ENCODE measurements at regions not wholly inside any gene's neighbourhood (a gene's known extent, or its start where the extent isn't known, plus 50 kb on each side); places are given as distances from the start of the nearest gene placed in this dataset.

- TF ChIP-seq GATA3 (IDR thresholded peaks at IDR 0.05; ENCODE audit: low read depth, low read length) (no peak), GATA2 (IDR thresholded peaks at IDR 0.05; ENCODE audit: low read depth, low read length) (no peak)
These were observed 179.8 kb downstream of the FOXO1 start for GRCh38 chr13:40486518-40487163.

Measured in SH-SY5Y (cell line).